ENCODE measurements at regions not wholly inside any gene's neighbourhood (a gene's known extent, or its start where the extent isn't known, plus 50 kb on each side); places are given as distances from the start of the nearest gene placed in this dataset.

GRCh38 chr2:65846989-65847678, 414.7 kb upstream of the SPRED2 start:
- DNase-seq (ENCODE audit: extremely low spot score) = no peak
- ChIA-PET POLR2A (no interaction called here), CTCF (interaction anchor here (1.7 to 2.3 kb wide), 2 partner anchors 9 to 34 kb away, joined by 4 to 8 read pairs; no protein-coding TSS in a partner anchor)
- no peak for TF ChIP-seq CTCF (IDR thresholded peaks at IDR 0.05; ENCODE audit: control extremely low read depth, extremely low read depth, low read depth, missing control alignments)

- DNase-seq (ENCODE audit: extremely low spot score) = no peak
- ChIA-PET CTCF (no interaction called here), POLR2A (no interaction called here)
- no peak for TF ChIP-seq CTCF (IDR thresholded peaks at IDR 0.05; ENCODE audit: control extremely low read depth, extremely low read depth, low read depth, missing control alignments)
These were observed 413.2 kb upstream of the SPRED2 start for GRCh38 chr2:65845442-65846182.

- POLR2A ChIA-PET = no interaction called here
- CTCF ChIA-PET = interaction anchor here (0.9 kb wide), 1 partner anchor 21 kb away, joined by 3 read pairs; no protein-coding TSS in a partner anchor
- TF ChIP-seq CTCF (IDR thresholded peaks at IDR 0.05; ENCODE audit: control extremely low read depth, extremely low read depth, low read depth, missing control alignments) = no peak
- no peak for DNase-seq (ENCODE audit: extremely low spot score)
These were observed 409.7 kb upstream of the SPRED2 start for GRCh38 chr2:65842104-65842503.

- ChIA-PET POLR2A (no interaction called here), CTCF (no interaction called here)
- DNase-seq (ENCODE audit: extremely low spot score) = no peak
- no peak for TF ChIP-seq CTCF (IDR thresholded peaks at IDR 0.05; ENCODE audit: control extremely low read depth, extremely low read depth, low read depth, missing control alignments)
These were observed 403.7 kb upstream of the SPRED2 start for GRCh38 chr2:65835975-65836549.

- POLR2A ChIA-PET = no interaction called here
- CTCF ChIA-PET = no interaction called here
- DNase-seq (ENCODE audit: extremely low spot score) = no peak
- no peak for TF ChIP-seq CTCF (IDR thresholded peaks at IDR 0.05; ENCODE audit: control extremely low read depth, extremely low read depth, low read depth, missing control alignments)
These were observed 402.5 kb upstream of the SPRED2 start for GRCh38 chr2:65834771-65835475.

GRCh38 chr2:65834062-65834461, 401.7 kb upstream of the SPRED2 start:
- TF ChIP-seq CTCF (IDR thresholded peaks at IDR 0.05; ENCODE audit: control extremely low read depth, extremely low read depth, low read depth, missing control alignments) = no peak
- CTCF ChIA-PET = no interaction called here
- POLR2A ChIA-PET = no interaction called here
- DNase-seq (ENCODE audit: extremely low spot score) = no peak

All from GM10248 (cell line).